Kidney (tissue), 13 donors: ENCODE measurements at regions not wholly inside any gene's neighbourhood (a gene's known extent, or its start where the extent isn't known, plus 50 kb on each side); places are given as distances from the start of the nearest gene placed in this dataset.
A peak's percentile ranks its signal among the peaks of the same experiment; 100 is the strongest.

Experiments used
- DNase-seq, 5 donors: peaks; one replicate each; pipeline ENCODE4 v3.0.0-alpha.2; 2013 to 2020
- FAIRE-seq: peaks from 2 replicates; lab custom pipeline; 2012; peaks lifted over from hg19 to GRCh38; lab: Jason Lieb, UNC
- H3K27ac ChIP-seq, 2 donors: one replicate each; pipeline ENCODE4 v1.7.0; 2013; ENCODE audit warnings: low read depth in 2 of 2, low read length in 2 of 2, inconsistent platforms in 1 of 2
- H3K27me3 ChIP-seq: one replicate; pipeline ENCODE4 v1.7.1; 2013; ENCODE audit warnings: low read length, inconsistent platforms; ENCODE audit not compliant: control insufficient read depth, insufficient read depth
- H3K36me3 ChIP-seq, 3 donors: one replicate each; pipeline versions ENCODE4 v1.7.0 to v1.7.1; 2013; ENCODE audit warnings: low read length in 3 of 3, control low read depth in 1 of 3, inconsistent platforms in 1 of 3; ENCODE audit not compliant: insufficient read depth in 3 of 3, control insufficient read depth in 2 of 3
- H3K4me1 ChIP-seq, 3 donors: one replicate each; pipeline versions ENCODE4 v1.7.0 to v1.7.1; 2013; ENCODE audit warnings: low read length in 3 of 3, inconsistent platforms in 1 of 3, low read depth in 1 of 3; ENCODE audit not compliant: control insufficient read depth in 2 of 3, insufficient read depth in 2 of 3
- H3K4me3 ChIP-seq, 3 donors: one replicate each; pipeline versions ENCODE4 v1.7.0 to v1.8.1; 2013; ENCODE audit warnings: low read length in 3 of 3, control low read depth in 1 of 3, inconsistent platforms in 1 of 3
- H3K9ac ChIP-seq, 3 donors: one replicate each; pipeline versions ENCODE4 v1.7.0 to v1.7.1; 2013; ENCODE audit warnings: low read length in 3 of 3, control low read depth in 1 of 3, inconsistent platforms in 1 of 3
- H3K9me3 ChIP-seq, 3 donors: one replicate each; pipeline versions ENCODE4 v1.7.0 to v1.7.1; 2013; ENCODE audit warnings: low read length in 3 of 3, control low read depth in 1 of 3, inconsistent platforms in 1 of 3; ENCODE audit not compliant: control insufficient read depth in 2 of 3, insufficient read depth in 1 of 3
- CTCF ChIP-seq: IDR thresholded peaks from 3 replicates; pipeline ENCODE4 v1.5.1; 2012; ENCODE audit warnings: mild to moderate bottlenecking, moderate library complexity, borderline replicate concordance; ENCODE audit not compliant: insufficient read depth; ENCODE audit errors: extremely low read depth
- intact Hi-C: fragments of 100-400 bp; cut with DNase I; formaldehyde crosslinking; loops from one replicate; pipeline ENCODE4 v1.11.1; 2022
- donor health status: control.
- donor health status: control.
- donor health status: control.
- donor health status: control.
- donor health status: control.
- donor health status: DM: yes; HTN: yes; CAD: no.
- donor health status: Normal renal cell carcinoma (clear cell type).

- H3K4me1 ChIP-seq, result no peaks in the 10 kb centered on the region
- no peaks in the 10 kb centered on the region for H3K36me3 ChIP-seq
- no peak overlapping the region for H3K4me3 ChIP-seq
- DNase-seq (peak; percentile 66 to 87 (median 80)), FAIRE-seq (peak; percentile 56)
- peak; percentile 65 for TF ChIP-seq CTCF
- intact Hi-C loops, result no loop called here
- no peak overlapping the region for H3K9ac ChIP-seq
- H3K9me3 ChIP-seq, result no peaks in the 10 kb centered on the region
- no peaks in the 10 kb centered on the region for H3K27me3 ChIP-seq
- H3K27ac ChIP-seq, result no peak overlapping the region
Measured at GRCh38 chr5:72611118-72611730, 104.0 kb upstream of the ZNF366 start.

DNA sequence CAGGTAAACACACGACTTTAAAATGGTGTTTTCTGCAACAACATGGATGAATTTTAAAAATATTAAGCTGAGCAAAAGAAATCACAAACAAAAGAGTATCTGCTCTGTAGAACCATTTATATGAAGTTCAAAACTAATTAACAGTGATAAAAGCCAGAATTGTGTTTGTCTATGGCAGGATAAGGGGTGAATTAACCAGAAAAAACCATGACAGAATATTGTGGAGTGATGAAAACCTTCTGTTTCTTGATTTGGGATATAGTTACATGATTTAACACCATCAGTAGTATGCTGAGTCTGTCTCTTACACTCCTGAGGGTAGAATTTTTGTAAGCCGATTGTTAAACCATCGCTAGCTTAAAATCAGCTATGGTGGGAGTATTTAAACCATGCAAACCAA, 101.7 kb upstream of the ZNF366 start:
- no peak overlapping the region for H3K27ac ChIP-seq
- no peak for DNase-seq
- H3K9me3 ChIP-seq, result no peaks in the 10 kb centered on the region
- no peaks in the 10 kb centered on the region for H3K27me3 ChIP-seq
- TF ChIP-seq CTCF, result no peak
- H3K4me3 ChIP-seq, result no peak overlapping the region
- H3K4me1 ChIP-seq, result no peaks in the 10 kb centered on the region
- H3K36me3 ChIP-seq, result no peaks in the 10 kb centered on the region
- intact Hi-C loops, result no loop called here
- H3K9ac ChIP-seq, result no peak overlapping the region
- FAIRE-seq, result no peak

DNA sequence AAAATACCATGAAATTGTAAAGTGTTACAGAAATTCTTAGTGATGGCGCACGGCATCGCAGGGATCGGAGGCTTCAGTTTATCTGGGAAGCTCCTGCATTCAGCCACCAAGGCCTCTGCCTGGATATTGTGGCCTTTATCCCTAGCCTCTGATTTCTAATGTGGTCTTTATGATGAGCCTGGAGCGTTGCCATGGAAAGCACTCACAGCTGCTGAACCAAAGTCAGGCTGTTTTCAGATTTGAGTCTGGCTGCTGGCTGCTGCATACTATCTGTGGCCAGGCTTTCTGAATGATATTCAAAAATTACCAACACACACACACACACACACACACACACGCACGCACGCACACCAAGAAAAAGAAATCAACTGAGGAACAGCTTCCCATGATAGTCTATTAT, 101.1 kb upstream of the ZNF366 start:
- H3K27me3 ChIP-seq, result no peaks in the 10 kb centered on the region
- H3K9ac ChIP-seq, result no peak overlapping the region
- no peak overlapping the region for H3K4me3 ChIP-seq
- TF ChIP-seq CTCF, result no peak
- no peaks in the 10 kb centered on the region for H3K4me1 ChIP-seq
- DNase-seq (peak in 4 of 5 donors; percentile 21 to 73 (median 39)), FAIRE-seq (no peak)
- H3K36me3 ChIP-seq, result no peaks in the 10 kb centered on the region
- no peak overlapping the region for H3K27ac ChIP-seq
- H3K9me3 ChIP-seq, result no peaks in the 10 kb centered on the region
- intact Hi-C loops, result no loop called here

DNA sequence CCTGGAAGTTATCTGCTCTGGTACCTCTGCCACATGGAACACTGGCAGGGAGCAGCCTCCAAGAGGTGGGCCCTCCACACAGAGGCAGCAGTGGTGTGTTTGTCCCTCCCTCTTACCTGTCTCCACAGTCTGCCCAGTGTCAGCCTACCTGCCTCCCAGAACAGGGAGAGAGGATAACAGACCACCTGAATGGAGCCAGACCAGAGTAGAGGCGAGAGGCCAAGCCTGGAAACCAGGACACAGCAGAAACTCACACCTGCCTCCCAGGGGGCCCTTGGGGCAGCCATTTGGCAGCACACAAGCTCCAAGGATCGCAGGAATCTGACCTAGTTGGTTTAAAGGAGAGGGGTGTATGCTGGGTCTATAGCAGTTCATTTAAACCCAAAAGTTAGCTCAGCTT, 100.2 kb upstream of the ZNF366 start:
- no peaks in the 10 kb centered on the region for H3K36me3 ChIP-seq
- H3K4me3 ChIP-seq, result no peak overlapping the region
- H3K27ac ChIP-seq, result no peak overlapping the region
- no peaks in the 10 kb centered on the region for H3K9me3 ChIP-seq
- H3K9ac ChIP-seq, result no peak overlapping the region
- no peaks in the 10 kb centered on the region for H3K27me3 ChIP-seq
- FAIRE-seq, result no peak
- no peak for DNase-seq
- TF ChIP-seq CTCF, result no peak
- intact Hi-C loops, result no loop called here
- no peaks in the 10 kb centered on the region for H3K4me1 ChIP-seq
